Lower leg skin (tissue), 4 donors: ENCODE measurements at regions not wholly inside any gene's neighbourhood (a gene's known extent, or its start where the extent isn't known, plus 50 kb on each side); places are given as distances from the start of the nearest gene placed in this dataset.

Experiments used
- DNase-seq, 2 donors: peaks; one replicate each; pipeline ENCODE4 v3.0.0-alpha.2; 2019; ENCODE audit warnings: low spot score in 2 of 2
- H3K4me3 ChIP-seq: fragments of 200-600 bp; sonication (generic); 2 replicates; pipeline ENCODE4 v1.5.1; 2017; ENCODE audit warnings: mild to moderate bottlenecking, low read depth; ENCODE audit not compliant: poor library complexity, severe bottlenecking
- CTCF ChIP-seq, 3 donors: fragments of 450-650 bp; IDR thresholded peaks; one replicate each; pipeline ENCODE4 v1.5.1; 2016; ENCODE audit warnings: antibody characterized with exemption in 3 of 3, mild to moderate bottlenecking in 3 of 3, moderate library complexity in 2 of 3
- POLR2A ChIP-seq, 2 donors: fragments of 450-650 bp; IDR thresholded peaks; one replicate each; pipeline ENCODE4 v1.6.1; 2016 to 2017; ENCODE audit warnings: antibody characterized with exemption in 2 of 2, mild to moderate bottlenecking in 1 of 2, moderate library complexity in 1 of 2
- WGBS, 2 donors: methylation state at CpG; one replicate each; pipeline ENCODE4 v1.1.5; 2018; 5-methylcytosine and 5-hydroxymethylcytosine counted together
- intact Hi-C: fragments of 100-400 bp; cut with DNase I; formaldehyde crosslinking; loops from one replicate; pipeline ENCODE4 v1.15.0; 2023; ENCODE audit warnings: low total_unique reads

- DNase-seq, result no peak
- WGBS, 2 donors, result 93 to 96% methylated on average over 2 of the region's 2 CpGs
- no peak for TF ChIP-seq POLR2A (IDR thresholded peaks at IDR 0.05)
- no peak for TF ChIP-seq CTCF (IDR thresholded peaks at IDR 0.05)
- intact Hi-C loops, result no loop called here
- H3K4me3 ChIP-seq, result no peak overlapping the region
These were observed 1337.3 kb downstream of the PCDH18 start for GRCh38 chr4:136194962-136195361.

- TF ChIP-seq CTCF (IDR thresholded peaks at IDR 0.05), result no peak
- no peak for TF ChIP-seq POLR2A (IDR thresholded peaks at IDR 0.05)
- 73 to 77% methylated on average over 2 of the region's 2 CpGs for WGBS, 2 donors
- no peak overlapping the region for H3K4me3 ChIP-seq
- intact Hi-C loops, result no loop called here
- no peak for DNase-seq
These were observed 1345.6 kb downstream of the PCDH18 start for GRCh38 chr4:136186650-136187049.

- H3K4me3 ChIP-seq, result no peak overlapping the region
- WGBS, 2 donors, result 89 to 96% methylated on average over 4 of the region's 4 CpGs
- DNase-seq, result no peak
- intact Hi-C loops, result no loop called here
- TF ChIP-seq CTCF (IDR thresholded peaks at IDR 0.05), result no peak
- no peak for TF ChIP-seq POLR2A (IDR thresholded peaks at IDR 0.05)
These were observed 1348.8 kb downstream of the PCDH18 start for GRCh38 chr4:136183513-136183912.

DNA sequence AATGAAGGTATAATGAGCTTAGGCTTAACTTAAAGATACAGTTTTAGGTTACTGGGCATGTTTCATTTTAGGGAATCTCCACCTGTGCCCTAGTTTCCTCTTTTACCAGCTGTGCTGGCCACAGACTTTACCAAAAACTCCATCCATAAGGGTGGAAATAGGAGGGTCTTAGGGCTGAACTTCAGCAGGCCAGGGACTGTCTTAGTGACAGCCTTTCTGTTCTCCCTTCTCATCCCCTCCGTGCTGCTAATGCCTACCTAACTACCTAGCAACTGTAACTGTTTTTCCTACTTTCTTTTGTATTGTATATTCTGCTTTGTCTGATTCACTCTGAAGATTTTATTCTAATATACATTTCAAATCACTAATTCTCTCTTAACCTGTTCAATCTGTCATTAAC is 1375.3 kb downstream of the PCDH18 start:
- no peak overlapping the region for H3K4me3 ChIP-seq
- intact Hi-C loops, result no loop called here
- 68 to 74% methylated on average over 1 of the region's 1 CpG for WGBS, 2 donors
- DNase-seq, result no peak
- no peak for TF ChIP-seq CTCF (IDR thresholded peaks at IDR 0.05)
- TF ChIP-seq POLR2A (IDR thresholded peaks at IDR 0.05), result no peak

DNA sequence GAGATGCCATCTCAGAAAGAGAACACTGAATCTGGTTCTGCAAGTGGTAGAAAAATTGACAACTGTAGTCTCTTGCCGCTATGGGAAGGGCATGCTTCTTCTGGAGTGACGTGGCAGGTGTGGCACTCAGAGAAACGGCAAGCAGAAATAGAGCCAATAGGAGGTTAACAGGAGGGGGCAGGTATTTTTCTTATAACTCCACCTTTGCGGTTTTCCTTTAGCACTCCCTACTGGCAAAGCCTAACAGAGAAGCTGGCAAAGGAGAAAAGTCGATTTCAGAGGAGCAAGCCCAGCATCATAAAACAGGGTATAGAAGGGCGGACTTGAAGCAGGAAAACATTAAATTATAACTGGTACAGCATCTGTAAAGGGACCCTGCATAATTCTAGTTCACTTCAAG is 1382.2 kb downstream of the PCDH18 start:
- TF ChIP-seq CTCF (IDR thresholded peaks at IDR 0.05) (no peak), POLR2A (IDR thresholded peaks at IDR 0.05) (no peak)
- no peak overlapping the region for H3K4me3 ChIP-seq
- no peak for DNase-seq
- intact Hi-C loops, result no loop called here
- WGBS, 2 donors, result 83 to 87% methylated on average over 6 of the region's 6 CpGs

- DNase-seq, result no peak
- intact Hi-C loops, result no loop called here
- 83 to 87% methylated on average over 3 of the region's 3 CpGs for WGBS, 2 donors
- no peak for TF ChIP-seq CTCF (IDR thresholded peaks at IDR 0.05)
- TF ChIP-seq POLR2A (IDR thresholded peaks at IDR 0.05), result no peak
- H3K4me3 ChIP-seq, result no peak overlapping the region
These were observed 1395.7 kb downstream of the PCDH18 start for GRCh38 chr4:136136601-136137000.
